ENCODE measurements at regions not wholly inside any gene's neighbourhood (a gene's known extent, or its start where the extent isn't known, plus 50 kb on each side); places are given as distances from the start of the nearest gene placed in this dataset.

DNA sequence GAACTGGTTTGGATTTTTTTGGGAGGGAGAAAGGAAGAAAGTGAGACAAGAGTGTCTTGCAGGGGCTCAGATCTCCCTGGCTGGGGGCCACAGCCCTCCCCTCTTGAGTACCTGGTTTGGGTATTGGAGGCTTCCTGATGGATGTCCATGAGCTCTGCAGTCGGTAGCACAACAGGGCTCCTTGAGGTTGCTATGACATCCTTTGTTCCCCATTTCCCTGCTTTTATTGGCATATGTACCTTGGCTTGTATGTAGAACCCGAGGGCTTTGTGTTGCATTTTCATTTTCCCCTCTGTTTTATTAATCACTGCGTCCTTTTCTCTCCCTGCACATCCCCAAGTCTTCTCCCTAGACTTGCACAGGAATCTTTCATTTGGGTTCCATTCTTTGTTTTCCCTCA lies 355.5 kb upstream of the TSHZ2 start:
- WGBS, 3 donors: 53 to 77% (median 54%) methylated on average over 3 of the region's 3 CpGs
- H3K4me3 ChIP-seq (ENCODE audit: low read depth in 1 of 3, low read length in 3 of 3): no peak overlapping the region
- no peaks in the 10 kb centered on the region for H3K36me3 ChIP-seq (ENCODE audit: control insufficient read depth in 3 of 3, insufficient read depth in 2 of 3, low read depth in 1 of 3, low read length in 3 of 3)
- no peaks in the 10 kb centered on the region for H3K4me1 ChIP-seq (ENCODE audit: control insufficient read depth in 3 of 3, insufficient read depth in 2 of 3, low read depth in 1 of 3, low read length in 2 of 3)
- no peak for DNase-seq
- H3K27ac ChIP-seq (ENCODE audit: low read depth in 1 of 3, low read length in 2 of 3): no peak overlapping the region
- H3K27me3 ChIP-seq (ENCODE audit: control insufficient read depth in 3 of 3, insufficient read depth in 3 of 3, low read length in 3 of 3): no peaks in the 10 kb centered on the region
- no peaks in the 10 kb centered on the region for H3K9me3 ChIP-seq (ENCODE audit: control insufficient read depth in 2 of 2, insufficient read depth in 1 of 2, low read depth in 1 of 2, low read length in 1 of 2)
- no peak for FAIRE-seq

DNA sequence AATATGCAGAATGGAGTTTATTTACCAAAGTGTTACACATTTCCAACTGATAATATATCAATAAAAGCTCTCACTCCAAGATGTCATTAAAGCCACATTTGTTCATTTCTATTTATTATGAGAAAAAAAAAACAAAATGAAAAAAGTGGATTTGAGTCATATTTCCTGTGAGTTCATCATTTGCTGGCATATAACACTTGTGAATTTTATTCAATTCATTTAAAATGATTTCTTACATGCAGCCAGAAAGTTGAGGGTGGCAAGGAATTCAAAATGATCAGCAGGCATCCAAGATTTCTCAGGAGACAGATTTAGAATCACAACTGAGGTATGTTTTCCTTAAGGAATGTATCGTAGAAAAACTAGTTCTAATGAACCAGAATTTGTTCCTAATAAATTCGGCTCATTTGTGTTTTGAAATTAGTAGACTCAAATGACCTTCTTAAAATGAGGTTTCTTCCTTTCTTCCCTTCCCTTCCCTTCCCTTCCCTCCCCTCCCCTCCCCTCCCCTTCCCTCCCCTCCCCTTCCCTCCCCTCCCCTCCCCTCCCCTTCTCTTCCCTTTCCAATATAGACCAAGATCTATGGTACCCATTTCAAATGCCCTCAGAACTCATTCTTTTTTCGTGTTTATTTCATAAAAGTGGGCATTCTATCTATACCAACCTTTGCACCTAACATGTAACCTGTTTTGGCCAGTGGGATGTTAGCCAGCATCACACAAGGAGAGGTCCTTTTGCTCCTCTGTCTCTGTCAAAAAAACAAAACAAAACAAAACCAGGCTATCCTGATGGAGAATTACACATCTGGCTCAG lies 357.9 kb upstream of the TSHZ2 start:
- no peak for FAIRE-seq

DNA sequence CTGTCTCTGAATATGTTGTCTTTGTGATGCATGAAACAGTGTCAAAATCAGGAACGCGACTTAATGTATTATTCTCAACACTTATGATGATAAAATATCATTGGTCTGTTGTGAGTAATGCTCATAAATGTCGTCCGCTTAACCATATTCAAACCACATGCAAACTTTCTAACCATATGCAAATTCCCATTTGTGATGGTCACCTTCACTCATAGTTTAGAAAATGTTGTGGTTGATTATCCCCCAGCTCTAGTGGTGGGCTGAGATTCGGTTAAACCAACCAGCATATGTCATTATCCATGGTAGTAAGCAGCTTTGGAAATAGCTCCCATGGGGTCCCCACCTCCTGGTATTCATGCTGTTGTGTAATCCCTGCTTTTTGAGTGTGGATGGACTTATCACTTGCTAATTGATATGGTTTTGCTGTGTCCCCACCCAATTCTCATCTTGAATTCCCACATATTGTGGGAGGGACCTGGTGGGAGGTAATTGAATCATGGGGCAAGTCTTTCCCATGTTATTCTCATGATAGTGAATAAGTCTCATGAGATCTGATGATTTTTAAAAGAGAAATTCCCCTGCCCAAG lies 360.0 kb upstream of the TSHZ2 start:
- Histone ChIP-seq H3K4me1 (ENCODE audit: control insufficient read depth in 3 of 3, insufficient read depth in 2 of 3, low read depth in 1 of 3, low read length in 2 of 3) (no peaks in the 10 kb centered on the region), H3K36me3 (ENCODE audit: control insufficient read depth in 3 of 3, insufficient read depth in 2 of 3, low read depth in 1 of 3, low read length in 3 of 3) (no peaks in the 10 kb centered on the region), H3K4me3 (ENCODE audit: low read depth in 1 of 3, low read length in 3 of 3) (no peak overlapping the region), H3K9me3 (ENCODE audit: control insufficient read depth in 2 of 2, insufficient read depth in 1 of 2, low read depth in 1 of 2, low read length in 1 of 2) (no peaks in the 10 kb centered on the region), H3K27ac (ENCODE audit: low read depth in 1 of 3, low read length in 2 of 3) (no peak overlapping the region), H3K27me3 (ENCODE audit: control insufficient read depth in 3 of 3, insufficient read depth in 3 of 3, low read length in 3 of 3) (no peaks in the 10 kb centered on the region)
- FAIRE-seq (no peak), DNase-seq (no peak)
- 81 to 90% (median 88%) methylated on average over 5 of the region's 5 CpGs for WGBS, 3 donors

More for the DNA sequence above, 357.9 kb upstream of the TSHZ2 start:
- Histone ChIP-seq H3K4me1 (ENCODE audit: control insufficient read depth in 3 of 3, insufficient read depth in 2 of 3, low read depth in 1 of 3, low read length in 2 of 3) (no peaks in the 10 kb centered on the region), H3K27ac (ENCODE audit: low read depth in 1 of 3, low read length in 2 of 3) (no peak overlapping the region), H3K36me3 (ENCODE audit: control insufficient read depth in 3 of 3, insufficient read depth in 2 of 3, low read depth in 1 of 3, low read length in 3 of 3) (no peaks in the 10 kb centered on the region), H3K27me3 (ENCODE audit: control insufficient read depth in 3 of 3, insufficient read depth in 3 of 3, low read length in 3 of 3) (no peaks in the 10 kb centered on the region), H3K4me3 (ENCODE audit: low read depth in 1 of 3, low read length in 3 of 3) (no peak overlapping the region), H3K9me3 (ENCODE audit: control insufficient read depth in 2 of 2, insufficient read depth in 1 of 2, low read depth in 1 of 2, low read length in 1 of 2) (no peaks in the 10 kb centered on the region)
- WGBS, 3 donors: 62 to 88% (median 67%) methylated on average over 3 of the region's 3 CpGs
- DNase-seq: no peak

DNA sequence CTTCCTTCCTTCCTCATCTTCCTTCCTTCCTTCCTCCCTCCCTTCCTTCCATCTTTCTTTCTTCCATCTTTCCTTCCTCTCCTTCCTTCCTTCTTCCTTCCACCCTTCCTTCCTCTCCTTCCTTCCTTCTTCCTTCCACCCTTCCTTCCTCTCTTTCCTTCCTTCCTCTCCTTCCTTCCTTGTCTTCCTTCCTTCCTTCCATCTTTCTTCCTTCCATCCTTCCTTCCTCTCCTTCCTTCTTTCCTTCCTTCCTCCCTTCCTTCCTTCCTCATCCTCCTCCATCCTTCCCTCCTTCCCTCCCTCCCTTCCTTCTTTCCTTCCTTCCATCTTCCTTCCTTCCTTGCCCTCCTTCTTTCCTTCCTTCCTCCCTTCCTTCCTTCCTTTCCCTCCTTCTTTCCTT lies 361.4 kb upstream of the TSHZ2 start:
- Histone ChIP-seq H3K9me3 (ENCODE audit: control insufficient read depth in 2 of 2, insufficient read depth in 1 of 2, low read depth in 1 of 2, low read length in 1 of 2) (no peaks in the 10 kb centered on the region), H3K4me1 (ENCODE audit: control insufficient read depth in 3 of 3, insufficient read depth in 2 of 3, low read depth in 1 of 3, low read length in 2 of 3) (no peaks in the 10 kb centered on the region), H3K4me3 (ENCODE audit: low read depth in 1 of 3, low read length in 3 of 3) (no peak overlapping the region), H3K27ac (ENCODE audit: low read depth in 1 of 3, low read length in 2 of 3) (no peak overlapping the region), H3K36me3 (ENCODE audit: control insufficient read depth in 3 of 3, insufficient read depth in 2 of 3, low read depth in 1 of 3, low read length in 3 of 3) (no peaks in the 10 kb centered on the region), H3K27me3 (ENCODE audit: control insufficient read depth in 3 of 3, insufficient read depth in 3 of 3, low read length in 3 of 3) (no peaks in the 10 kb centered on the region)
- FAIRE-seq (no peak), DNase-seq (no peak)

DNA sequence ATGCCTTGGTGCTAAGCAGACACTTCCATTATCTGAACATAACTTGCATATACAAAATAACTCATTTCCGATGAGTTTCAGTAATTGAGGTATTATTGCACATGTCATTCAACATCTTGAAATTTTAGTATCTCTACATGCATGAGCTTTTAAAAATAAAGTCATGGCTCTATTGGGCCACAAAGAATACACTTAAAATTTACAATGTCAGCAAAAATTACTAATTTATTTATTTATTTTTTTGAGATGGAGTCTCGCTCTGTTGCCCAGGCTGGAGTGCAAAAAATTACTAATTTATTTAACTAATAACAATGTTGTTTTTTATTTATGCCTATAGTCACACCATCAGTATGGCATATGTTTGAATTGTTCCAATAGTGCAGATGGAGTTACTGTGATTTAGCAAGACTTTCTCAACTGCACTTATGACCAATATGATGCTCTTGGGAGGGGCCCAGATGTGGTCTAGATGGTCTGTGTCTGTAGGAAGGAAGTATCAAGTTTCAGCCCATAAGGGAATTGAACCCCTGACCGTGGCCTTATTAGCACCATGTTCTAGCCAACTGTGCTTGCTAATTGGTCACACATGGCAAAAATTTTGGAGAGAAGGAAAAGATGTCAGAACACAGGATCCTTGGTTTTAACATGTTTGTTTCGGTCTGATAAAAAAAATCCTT lies 370.7 kb upstream of the TSHZ2 start:
- DNase-seq: no peak
- Histone ChIP-seq H3K36me3 (ENCODE audit: control insufficient read depth in 3 of 3, insufficient read depth in 2 of 3, low read depth in 1 of 3, low read length in 3 of 3) (no peaks in the 10 kb centered on the region), H3K4me1 (ENCODE audit: control insufficient read depth in 3 of 3, insufficient read depth in 2 of 3, low read depth in 1 of 3, low read length in 2 of 3) (no peaks in the 10 kb centered on the region), H3K9me3 (ENCODE audit: control insufficient read depth in 2 of 2, insufficient read depth in 1 of 2, low read depth in 1 of 2, low read length in 1 of 2) (peaks cover 0 to 2% of the 10 kb centered on the region in 2 donors), H3K27ac (ENCODE audit: low read depth in 1 of 3, low read length in 2 of 3) (no peak overlapping the region), H3K27me3 (ENCODE audit: control insufficient read depth in 3 of 3, insufficient read depth in 3 of 3, low read length in 3 of 3) (no peaks in the 10 kb centered on the region), H3K4me3 (ENCODE audit: low read depth in 1 of 3, low read length in 3 of 3) (no peak overlapping the region)
- FAIRE-seq: no peak
- 74 to 84% (median 80%) methylated on average over 4 of the region's 4 CpGs for WGBS, 3 donors

DNA sequence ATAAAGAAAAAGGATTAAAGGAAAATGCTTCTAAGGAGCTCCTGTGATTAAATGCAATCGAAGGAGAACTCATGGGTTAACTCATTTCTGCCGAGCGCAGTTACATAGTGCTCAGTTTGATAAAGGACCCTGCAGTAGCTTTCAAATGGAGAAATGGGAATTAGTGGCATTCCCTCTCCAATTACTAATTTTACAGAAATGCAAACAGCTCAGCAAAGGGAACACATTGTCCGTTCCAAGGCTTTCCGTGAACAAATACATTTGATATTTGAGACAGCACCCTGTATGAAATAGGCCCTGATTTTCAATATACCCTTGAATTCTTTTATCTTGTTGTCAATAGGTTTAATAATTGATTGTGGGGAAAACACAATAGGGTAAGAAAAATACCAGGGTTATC lies 375.9 kb upstream of the TSHZ2 start:
- WGBS, 3 donors: 53 to 70% (median 63%) methylated on average over 5 of the region's 5 CpGs
- FAIRE-seq (no peak), DNase-seq (no peak)
- no peaks in the 10 kb centered on the region for H3K36me3 ChIP-seq (ENCODE audit: control insufficient read depth in 3 of 3, insufficient read depth in 2 of 3, low read depth in 1 of 3, low read length in 3 of 3)
- no peaks in the 10 kb centered on the region for H3K27me3 ChIP-seq (ENCODE audit: control insufficient read depth in 3 of 3, insufficient read depth in 3 of 3, low read length in 3 of 3)
- no peaks in the 10 kb centered on the region for H3K9me3 ChIP-seq (ENCODE audit: control insufficient read depth in 2 of 2, insufficient read depth in 1 of 2, low read depth in 1 of 2, low read length in 1 of 2)
- no peak overlapping the region for H3K27ac ChIP-seq (ENCODE audit: low read depth in 1 of 3, low read length in 2 of 3)
- no peaks in the 10 kb centered on the region for H3K4me1 ChIP-seq (ENCODE audit: control insufficient read depth in 3 of 3, insufficient read depth in 2 of 3, low read depth in 1 of 3, low read length in 2 of 3)
- no peak overlapping the region for H3K4me3 ChIP-seq (ENCODE audit: low read depth in 1 of 3, low read length in 3 of 3)

DNA sequence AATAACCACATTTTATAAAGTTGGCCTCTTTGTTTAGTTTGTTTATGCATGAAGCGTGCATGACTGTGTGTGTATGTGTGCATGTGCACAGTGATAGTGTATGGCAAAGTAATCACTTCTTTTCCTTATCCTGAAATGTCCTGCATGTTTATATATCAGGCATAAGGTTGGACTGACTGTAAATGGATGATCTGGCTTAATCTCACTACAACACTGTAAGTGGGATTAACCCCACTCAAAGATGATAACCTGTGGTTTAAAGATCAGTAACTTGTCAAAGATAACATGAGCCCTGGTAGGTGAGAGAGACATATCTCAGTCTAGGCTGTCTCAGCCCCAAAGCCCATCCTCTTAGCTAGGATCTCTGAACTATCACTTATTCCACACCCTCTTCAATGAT lies 376.6 kb upstream of the TSHZ2 start:
- Histone ChIP-seq H3K27ac (ENCODE audit: low read depth in 1 of 3, low read length in 2 of 3) (no peak overlapping the region), H3K4me3 (ENCODE audit: low read depth in 1 of 3, low read length in 3 of 3) (no peak overlapping the region), H3K27me3 (ENCODE audit: control insufficient read depth in 3 of 3, insufficient read depth in 3 of 3, low read length in 3 of 3) (no peaks in the 10 kb centered on the region), H3K36me3 (ENCODE audit: control insufficient read depth in 3 of 3, insufficient read depth in 2 of 3, low read depth in 1 of 3, low read length in 3 of 3) (no peaks in the 10 kb centered on the region), H3K9me3 (ENCODE audit: control insufficient read depth in 2 of 2, insufficient read depth in 1 of 2, low read depth in 1 of 2, low read length in 1 of 2) (no peaks in the 10 kb centered on the region), H3K4me1 (ENCODE audit: control insufficient read depth in 3 of 3, insufficient read depth in 2 of 3, low read depth in 1 of 3, low read length in 2 of 3) (no peaks in the 10 kb centered on the region)
- FAIRE-seq: no peak
- no peak for DNase-seq
- 53 to 68% (median 60%) methylated on average over 1 of the region's 1 CpG for WGBS, 3 donors

DNA sequence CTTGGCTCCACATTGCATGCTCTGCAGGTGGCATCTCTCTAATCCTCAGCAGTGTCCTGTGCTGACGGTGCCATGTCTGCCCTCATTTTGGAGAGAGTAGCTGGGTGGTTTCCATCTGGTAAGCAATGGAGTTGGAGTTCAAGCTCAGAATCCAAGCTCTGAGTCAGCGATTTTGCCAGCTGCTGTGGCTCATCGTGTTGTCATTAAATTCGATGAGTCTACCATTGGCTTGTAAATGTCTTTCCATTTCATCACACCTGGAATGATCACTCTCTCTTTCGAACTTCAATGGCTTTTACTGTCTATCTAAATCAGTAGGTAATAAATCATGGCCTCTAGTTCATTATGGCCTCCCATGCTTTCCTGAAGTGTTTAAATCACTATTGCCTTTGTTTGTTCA lies 378.5 kb upstream of the TSHZ2 start:
- Histone ChIP-seq H3K9me3 (ENCODE audit: control insufficient read depth in 2 of 2, insufficient read depth in 1 of 2, low read depth in 1 of 2, low read length in 1 of 2) (no peaks in the 10 kb centered on the region), H3K4me1 (ENCODE audit: control insufficient read depth in 3 of 3, insufficient read depth in 2 of 3, low read depth in 1 of 3, low read length in 2 of 3) (no peaks in the 10 kb centered on the region), H3K27me3 (ENCODE audit: control insufficient read depth in 3 of 3, insufficient read depth in 3 of 3, low read length in 3 of 3) (no peaks in the 10 kb centered on the region), H3K36me3 (ENCODE audit: control insufficient read depth in 3 of 3, insufficient read depth in 2 of 3, low read depth in 1 of 3, low read length in 3 of 3) (no peaks in the 10 kb centered on the region), H3K4me3 (ENCODE audit: low read depth in 1 of 3, low read length in 3 of 3) (no peak overlapping the region), H3K27ac (ENCODE audit: low read depth in 1 of 3, low read length in 2 of 3) (no peak overlapping the region)
- 67 to 77% (median 71%) methylated on average over 5 of the region's 5 CpGs for WGBS, 3 donors
- DNase-seq: no peak
- no peak for FAIRE-seq
